Trophoblast cell (in vitro differentiated cells and primary cell): ENCODE measurements at regions not wholly inside any gene's neighbourhood (a gene's known extent, or its start where the extent isn't known, plus 50 kb on each side); places are given as distances from the start of the nearest gene placed in this dataset.

Experiments used
- DNase-seq, 2 donors: peaks; one replicate each; pipeline ENCODE4 v3.0.0-alpha.2; 2016
- H2AFZ ChIP-seq: 2 replicates; pipeline ENCODE4 v1.6.1; 2013; ENCODE audit warnings: low read length, moderate library complexity, mild to moderate bottlenecking; ENCODE audit not compliant: insufficient read depth, poor library complexity
- H2AK5ac ChIP-seq: 2 replicates; pipeline ENCODE4 v1.6.1; 2013; ENCODE audit warnings: mild to moderate bottlenecking, low read length
- H2BK120ac ChIP-seq: 2 replicates; pipeline ENCODE4 v1.6.1; 2013; ENCODE audit warnings: low read length, mild to moderate bottlenecking, moderate library complexity; ENCODE audit not compliant: insufficient read depth, poor library complexity
- H2BK12ac ChIP-seq: 2 replicates; pipeline ENCODE4 v1.6.1; 2013; ENCODE audit warnings: mild to moderate bottlenecking, low read length, moderate library complexity
- H2BK5ac ChIP-seq: 2 replicates; pipeline ENCODE4 v1.6.1; 2013; ENCODE audit warnings: low read length, low read depth, moderate library complexity, mild to moderate bottlenecking; ENCODE audit not compliant: poor library complexity
- H3K14ac ChIP-seq: 2 replicates; pipeline ENCODE4 v1.6.1; 2013; ENCODE audit warnings: mild to moderate bottlenecking, low read length
- H3K18ac ChIP-seq: 2 replicates; pipeline ENCODE4 v1.6.1; 2013; ENCODE audit warnings: mild to moderate bottlenecking, low read length
- H3K23ac ChIP-seq: 2 replicates; pipeline ENCODE4 v1.6.1; 2013; ENCODE audit warnings: low read length
- H3K27ac ChIP-seq: 2 replicates; pipeline ENCODE4 v1.5.1; 2013; ENCODE audit warnings: low read depth, mild to moderate bottlenecking, inconsistent platforms, low read length, moderate library complexity
- H3K27me3 ChIP-seq: 2 replicates; pipeline ENCODE4 v1.6.1; 2013; ENCODE audit warnings: inconsistent platforms, mild to moderate bottlenecking, low read length, moderate library complexity; ENCODE audit not compliant: insufficient read depth
- H3K36me3 ChIP-seq, 2 experiments: 1 replicate in 1 of 2; 2 replicates in 1 of 2; pipeline ENCODE4 v1.6.1; 2013; ENCODE audit warnings: low read length in 2 of 2, mild to moderate bottlenecking in 2 of 2, moderate library complexity in 1 of 2; ENCODE audit not compliant: insufficient read depth in 2 of 2, control insufficient read depth in 1 of 2
- H3K4ac ChIP-seq: 2 replicates; pipeline ENCODE4 v1.6.1; 2013; ENCODE audit warnings: low read depth, mild to moderate bottlenecking, low read length, moderate library complexity
- H3K4me1 ChIP-seq, 2 experiments: 1 replicate in 1 of 2; 2 replicates in 1 of 2; pipeline ENCODE4 v1.6.1; 2013; ENCODE audit warnings: low read length in 2 of 2, mild to moderate bottlenecking in 2 of 2, moderate library complexity in 1 of 2; ENCODE audit not compliant: insufficient read depth in 2 of 2, control insufficient read depth in 1 of 2
- H3K4me2 ChIP-seq: 2 replicates; pipeline ENCODE4 v1.6.1; 2013; ENCODE audit warnings: inconsistent platforms, mild to moderate bottlenecking, low read length, moderate library complexity
- H3K4me3 ChIP-seq: 2 replicates; pipeline ENCODE4 v1.5.1; 2013; ENCODE audit warnings: mild to moderate bottlenecking, low read depth, low read length, inconsistent platforms
- H3K79me1 ChIP-seq: one replicate; pipeline ENCODE4 v1.6.1; 2013; ENCODE audit warnings: low read length
- H3K79me2 ChIP-seq: 2 replicates; pipeline ENCODE4 v1.6.1; 2013; ENCODE audit warnings: low read length, mild to moderate bottlenecking; ENCODE audit not compliant: control insufficient read depth, insufficient read depth, poor library complexity
- H3K9ac ChIP-seq: 2 replicates; pipeline ENCODE4 v1.6.1; 2013; ENCODE audit warnings: mild to moderate bottlenecking, low read length
- H3K9me3 ChIP-seq: 2 replicates; pipeline ENCODE4 v1.6.1; 2013; ENCODE audit warnings: low read depth, mild to moderate bottlenecking, control low read depth, inconsistent platforms, low read length; ENCODE audit not compliant: insufficient read depth
- H4K12ac ChIP-seq: 2 replicates; pipeline ENCODE4 v1.6.1; 2013; ENCODE audit warnings: low read depth, mild to moderate bottlenecking, low read length, moderate library complexity
- H4K8ac ChIP-seq: 2 replicates; pipeline ENCODE4 v1.6.1; 2013; ENCODE audit warnings: low read depth, mild to moderate bottlenecking, low read length, moderate library complexity
- H4K91ac ChIP-seq: one replicate; pipeline ENCODE4 v1.6.1; 2013; ENCODE audit warnings: low read depth, mild to moderate bottlenecking, low read length, moderate library complexity
- WGBS: extraction: QIAGEN DNeasy Blood & Tissue Kit; methylation state at CpG from one replicate; pipeline ENCODE4 v1.1.7; 2013; ENCODE audit warnings: missing lambda C conversion rate; ENCODE audit not compliant: insufficient read length, insufficient coverage; ENCODE audit errors: extremely low coverage; 5-methylcytosine and 5-hydroxymethylcytosine counted together

- Histone ChIP-seq H4K8ac (no peak overlapping the region), H3K23ac (no peak overlapping the region), H3K79me1 (no peaks in the 10 kb centered on the region), H3K27me3 (peaks cover 2% of the 10 kb centered on the region), H3K36me3 (no peaks in the 10 kb centered on the region), H3K4ac (no peak overlapping the region), H2AFZ (no peak overlapping the region), H4K12ac (no peak overlapping the region), H2AK5ac (no peak overlapping the region), H2BK120ac (no peak overlapping the region), H3K18ac (no peak overlapping the region), H3K4me1 (no peaks in the 10 kb centered on the region), H3K9ac (no peak overlapping the region), H2BK5ac (no peak overlapping the region), H4K91ac (no peak overlapping the region), H3K79me2 (no peaks in the 10 kb centered on the region), H3K4me3 (no peak overlapping the region), H2BK12ac (no peak overlapping the region), H3K4me2 (no peak overlapping the region), H3K14ac (no peak overlapping the region), H3K9me3 (peaks cover 1% of the 10 kb centered on the region), H3K27ac (no peak overlapping the region)
- no CpG with 5 or more reads among the region's 1 CpG for WGBS
- DNase-seq: no peak
Measured at GRCh38 chr7:69038915-69039314, 559.4 kb upstream of the AUTS2 start.

GRCh38 chr7:69042138-69042537 lies 556.1 kb upstream of the AUTS2 start:
- no peak for DNase-seq
- Histone ChIP-seq H3K9ac (no peak overlapping the region), H4K91ac (no peak overlapping the region), H3K4me3 (no peak overlapping the region), H3K9me3 (peaks cover 1% of the 10 kb centered on the region), H3K4ac (no peak overlapping the region), H3K4me1 (no peaks in the 10 kb centered on the region), H3K79me2 (no peaks in the 10 kb centered on the region), H3K18ac (no peak overlapping the region), H4K12ac (no peak overlapping the region), H4K8ac (no peak overlapping the region), H3K27me3 (no peaks in the 10 kb centered on the region), H2AFZ (no peak overlapping the region), H3K27ac (no peak overlapping the region), H3K79me1 (no peaks in the 10 kb centered on the region), H3K4me2 (no peak overlapping the region), H3K23ac (no peak overlapping the region), H3K14ac (no peak overlapping the region), H2BK5ac (no peak overlapping the region), H3K36me3 (no peaks in the 10 kb centered on the region), H2BK12ac (no peak overlapping the region), H2AK5ac (no peak overlapping the region), H2BK120ac (no peak overlapping the region)
- no CpG with 5 or more reads among the region's 2 CpGs for WGBS

GRCh38 chr7:69047151-69047754 lies 551.0 kb upstream of the AUTS2 start:
- H2BK12ac ChIP-seq: no peak overlapping the region
- no CpG with 5 or more reads among the region's 6 CpGs for WGBS
- H3K27me3 ChIP-seq: no peaks in the 10 kb centered on the region
- H3K4me3 ChIP-seq: no peak overlapping the region
- no peak overlapping the region for H2AFZ ChIP-seq
- no peak overlapping the region for H2BK5ac ChIP-seq
- no peak overlapping the region for H3K4me2 ChIP-seq
- no peak overlapping the region for H3K4ac ChIP-seq
- H4K91ac ChIP-seq: no peak overlapping the region
- H4K12ac ChIP-seq: no peak overlapping the region
- H3K79me1 ChIP-seq: no peaks in the 10 kb centered on the region
- no peak overlapping the region for H3K14ac ChIP-seq
- no peak overlapping the region for H4K8ac ChIP-seq
- H3K18ac ChIP-seq: no peak overlapping the region
- H3K23ac ChIP-seq: no peak overlapping the region
- H3K27ac ChIP-seq: no peak overlapping the region
- no peak overlapping the region for H3K9ac ChIP-seq
- no peak overlapping the region for H2BK120ac ChIP-seq
- no peaks in the 10 kb centered on the region for H3K4me1 ChIP-seq
- H3K9me3 ChIP-seq: no peaks in the 10 kb centered on the region
- DNase-seq: no peak
- H3K36me3 ChIP-seq: no peaks in the 10 kb centered on the region
- no peaks in the 10 kb centered on the region for H3K79me2 ChIP-seq
- no peak overlapping the region for H2AK5ac ChIP-seq

- no peaks in the 10 kb centered on the region for H3K79me2 ChIP-seq
- no peak overlapping the region for H3K4ac ChIP-seq
- H2BK5ac ChIP-seq: no peak overlapping the region
- H2BK120ac ChIP-seq: no peak overlapping the region
- no peak overlapping the region for H2BK12ac ChIP-seq
- no peaks in the 10 kb centered on the region for H3K9me3 ChIP-seq
- DNase-seq: no peak
- no peak overlapping the region for H2AK5ac ChIP-seq
- H3K14ac ChIP-seq: no peak overlapping the region
- no peak overlapping the region for H4K12ac ChIP-seq
- H3K18ac ChIP-seq: no peak overlapping the region
- no peak overlapping the region for H3K27ac ChIP-seq
- H3K4me2 ChIP-seq: no peak overlapping the region
- H3K27me3 ChIP-seq: no peaks in the 10 kb centered on the region
- H3K4me3 ChIP-seq: no peak overlapping the region
- no peaks in the 10 kb centered on the region for H3K4me1 ChIP-seq
- WGBS: no CpG with 5 or more reads among the region's 5 CpGs
- no peaks in the 10 kb centered on the region for H3K79me1 ChIP-seq
- H3K23ac ChIP-seq: no peak overlapping the region
- no peaks in the 10 kb centered on the region for H3K36me3 ChIP-seq
- no peak overlapping the region for H3K9ac ChIP-seq
- no peak overlapping the region for H4K91ac ChIP-seq
- H2AFZ ChIP-seq: no peak overlapping the region
- no peak overlapping the region for H4K8ac ChIP-seq
Measured at GRCh38 chr7:69049326-69049725, 548.9 kb upstream of the AUTS2 start.
